Mucosa of gallbladder (tissue), 1 donor: ENCODE measurements at regions not wholly inside any gene's neighbourhood (a gene's known extent, or its start where the extent isn't known, plus 50 kb on each side); places are given as distances from the start of the nearest gene placed in this dataset.

Experiments used
- DNase-seq: peaks from one replicate; pipeline ENCODE4 v3.0.0-alpha.2; 2020; ENCODE audit warnings: low spot score
- donor health status: DM: no; HTN: no; CAD: no.

GRCh38 chr1:2916706-2917105, 104.6 kb upstream of the ACTRT2 start:
- DNase-seq, result no peak

GRCh38 chr1:2917284-2917683, 104.0 kb upstream of the ACTRT2 start:
- no peak for DNase-seq

- DNase-seq, result no peak
These were observed 102.8 kb upstream of the ACTRT2 start for GRCh38 chr1:2918441-2918840.

- DNase-seq, result no peak
These were observed 101.4 kb upstream of the ACTRT2 start for GRCh38 chr1:2919841-2920240.

GRCh38 chr1:2920421-2921015, 100.7 kb upstream of the ACTRT2 start:
- no peak for DNase-seq

- DNase-seq, result no peak
These were observed 99.1 kb upstream of the ACTRT2 start for GRCh38 chr1:2921970-2922686.

- DNase-seq, result no peak
These were observed 97.9 kb upstream of the ACTRT2 start for GRCh38 chr1:2923351-2923750.

GRCh38 chr1:2925291-2925690, 96.0 kb upstream of the ACTRT2 start:
- no peak for DNase-seq

GRCh38 chr1:2925918-2926317, 95.3 kb upstream of the ACTRT2 start:
- no peak for DNase-seq

- no peak for DNase-seq
These were observed 94.7 kb upstream of the ACTRT2 start for GRCh38 chr1:2926447-2927055.

GRCh38 chr1:2927393-2928360, 93.6 kb upstream of the ACTRT2 start:
- DNase-seq, result no peak

GRCh38 chr1:2928366-2929325, 92.6 kb upstream of the ACTRT2 start:
- no peak for DNase-seq

- DNase-seq, result no peak
These were observed 91.9 kb upstream of the ACTRT2 start for GRCh38 chr1:2929335-2929734.

GRCh38 chr1:2930016-2930815, 91.1 kb upstream of the ACTRT2 start:
- no peak for DNase-seq

GRCh38 chr1:2930913-2931723, 90.1 kb upstream of the ACTRT2 start:
- no peak for DNase-seq

GRCh38 chr1:2931724-2932401, 89.4 kb upstream of the ACTRT2 start:
- no peak for DNase-seq

- no peak for DNase-seq
These were observed 88.5 kb upstream of the ACTRT2 start for GRCh38 chr1:2932671-2933350.
